ENCODE measurements at regions not wholly inside any gene's neighbourhood (a gene's known extent, or its start where the extent isn't known, plus 50 kb on each side); places are given as distances from the start of the nearest gene placed in this dataset.

DNA sequence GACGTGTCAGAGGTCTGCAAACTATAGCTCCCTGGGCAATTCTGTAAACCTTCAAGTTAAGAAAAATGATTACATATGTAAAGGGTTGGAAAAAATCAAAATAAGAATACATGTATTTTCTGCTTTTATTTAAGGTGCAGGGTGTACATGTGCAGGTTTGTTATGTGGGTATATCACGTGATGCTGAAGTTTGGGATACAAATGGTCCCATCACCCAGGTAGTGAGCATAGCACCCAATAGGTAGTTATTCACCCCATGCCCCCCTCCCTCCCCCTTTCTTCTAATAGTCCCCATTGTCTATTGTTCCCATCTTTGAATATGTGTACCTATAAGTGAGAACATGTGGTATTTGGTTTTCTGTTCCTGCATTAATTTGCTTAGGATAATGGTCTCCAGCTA, 51.1 kb upstream of the GCM1 start:
- Histone ChIP-seq H3K9me3 (no peaks in the 10 kb centered on the region), H3K4me1 (no peaks in the 10 kb centered on the region), H3K27ac (no peak overlapping the region), H3K36me3 (no peaks in the 10 kb centered on the region), H3K27me3 (no peaks in the 10 kb centered on the region), H3K4me3 (no peak overlapping the region)
- ATAC-seq: no peak
- no peak for TF ChIP-seq POLR2A (IDR thresholded peaks at IDR 0.05)
- TF ChIP-seq, protein P1, sequence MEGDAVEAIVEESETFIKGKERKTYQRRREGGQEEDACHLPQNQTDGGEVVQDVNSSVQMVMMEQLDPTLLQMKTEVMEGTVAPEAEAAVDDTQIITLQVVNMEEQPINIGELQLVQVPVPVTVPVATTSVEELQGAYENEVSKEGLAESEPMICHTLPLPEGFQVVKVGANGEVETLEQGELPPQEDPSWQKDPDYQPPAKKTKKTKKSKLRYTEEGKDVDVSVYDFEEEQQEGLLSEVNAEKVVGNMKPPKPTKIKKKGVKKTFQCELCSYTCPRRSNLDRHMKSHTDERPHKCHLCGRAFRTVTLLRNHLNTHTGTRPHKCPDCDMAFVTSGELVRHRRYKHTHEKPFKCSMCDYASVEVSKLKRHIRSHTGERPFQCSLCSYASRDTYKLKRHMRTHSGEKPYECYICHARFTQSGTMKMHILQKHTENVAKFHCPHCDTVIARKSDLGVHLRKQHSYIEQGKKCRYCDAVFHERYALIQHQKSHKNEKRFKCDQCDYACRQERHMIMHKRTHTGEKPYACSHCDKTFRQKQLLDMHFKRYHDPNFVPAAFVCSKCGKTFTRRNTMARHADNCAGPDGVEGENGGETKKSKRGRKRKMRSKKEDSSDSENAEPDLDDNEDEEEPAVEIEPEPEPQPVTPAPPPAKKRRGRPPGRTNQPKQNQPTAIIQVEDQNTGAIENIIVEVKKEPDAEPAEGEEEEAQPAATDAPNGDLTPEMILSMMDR (IDR thresholded peaks at IDR 0.05): no peak
- DNase-seq: no peak
- intact Hi-C loops (cut with DNase I): loop anchor here in 1 of 10 donors (5.0 kb wide), 1 partner anchor 43 kb away; no protein-coding TSS in a partner anchor
- WGBS, 4 donors: 91 to 97% (median 94%) methylated on average over 2 of the region's 2 CpGs

DNA sequence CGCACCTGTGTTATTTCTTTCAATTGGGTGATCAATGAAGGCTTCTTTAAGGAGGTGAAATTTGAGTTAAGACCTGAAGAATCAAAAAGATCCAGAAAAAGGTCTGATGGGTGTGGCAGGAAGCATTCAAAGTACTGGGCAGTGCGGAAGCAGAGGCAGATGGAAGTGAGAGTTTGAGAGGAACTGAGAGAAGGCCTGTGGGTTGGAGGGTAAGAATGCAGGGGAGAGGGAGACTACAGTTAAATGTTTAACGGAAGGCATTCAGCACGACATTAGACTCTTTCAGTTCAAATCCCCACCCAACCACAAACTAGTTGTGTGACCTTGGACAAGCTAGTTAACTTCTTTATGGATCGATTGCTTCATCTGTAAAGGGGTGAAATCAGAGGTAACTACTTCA, 50.5 kb upstream of the GCM1 start:
- DNase-seq (no peak), ATAC-seq (no peak)
- no peaks in the 10 kb centered on the region for H3K4me1 ChIP-seq
- no peaks in the 10 kb centered on the region for H3K9me3 ChIP-seq
- 77 to 85% (median 81%) methylated on average over 5 of the region's 5 CpGs for WGBS, 4 donors
- intact Hi-C loops (cut with DNase I): loop anchor here in 1 of 10 donors (5.0 kb wide), 1 partner anchor 43 kb away; no protein-coding TSS in a partner anchor
- no peak overlapping the region for H3K27ac ChIP-seq
- TF ChIP-seq, protein P1 (IDR thresholded peaks at IDR 0.05): no peak
- no peak for TF ChIP-seq POLR2A (IDR thresholded peaks at IDR 0.05)
- H3K27me3 ChIP-seq: no peaks in the 10 kb centered on the region
- H3K36me3 ChIP-seq: no peaks in the 10 kb centered on the region
- H3K4me3 ChIP-seq: no peak overlapping the region
